ENCODE measurements at regions not wholly inside any gene's neighbourhood (a gene's known extent, or its start where the extent isn't known, plus 50 kb on each side); places are given as distances from the start of the nearest gene placed in this dataset.

GRCh38 chr11:10390375-10390774 is 64.7 kb upstream of the AMPD3 start:
- H3K4me1 Mint-ChIP-seq (ENCODE audit: low read depth): no peaks in the 10 kb centered on the region

DNA sequence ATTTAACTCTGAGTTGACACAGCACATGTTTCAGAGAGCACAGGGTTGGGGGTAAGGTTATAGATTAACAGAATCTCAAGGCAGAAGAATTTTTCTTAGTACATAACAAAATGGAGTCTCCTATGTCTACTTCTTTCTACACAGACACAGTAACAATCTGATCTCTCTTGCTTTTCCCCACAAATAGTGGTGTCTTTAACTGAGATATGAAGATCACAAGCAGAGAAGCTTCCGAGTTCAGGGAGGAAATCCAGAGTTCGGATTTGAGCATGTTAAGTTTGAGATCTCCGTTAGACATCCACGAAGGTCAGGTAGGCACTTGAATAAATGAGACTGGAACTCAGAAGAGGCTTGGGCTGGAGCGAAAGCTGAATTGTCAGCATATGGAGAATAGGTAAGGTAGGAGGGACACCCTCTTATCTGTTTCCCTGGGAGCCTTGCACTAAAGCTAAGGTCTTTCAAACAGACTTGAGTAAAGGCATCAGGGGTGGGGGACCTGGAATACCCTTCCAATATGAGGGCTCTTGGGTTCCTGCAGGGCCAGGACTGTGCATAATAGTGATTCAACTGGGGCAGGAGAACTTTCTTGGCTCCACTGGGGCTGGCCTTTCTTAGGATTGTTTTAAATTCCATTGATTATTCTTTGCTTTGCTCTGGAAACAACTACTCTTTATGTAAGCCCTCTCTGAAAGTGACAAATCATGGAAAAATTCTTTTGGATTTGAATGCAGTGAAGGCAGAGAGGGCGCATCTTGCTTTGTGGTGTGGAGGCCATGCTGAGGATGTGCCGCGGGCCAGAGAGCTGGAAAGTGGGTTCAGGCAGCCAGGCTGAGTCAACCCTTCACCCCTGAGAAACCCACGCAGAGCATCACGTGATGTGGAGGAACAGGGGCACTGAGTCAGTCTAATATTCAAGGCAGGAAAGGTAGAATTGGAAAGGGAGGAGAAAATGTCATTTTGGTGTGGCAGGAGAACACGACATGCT is 62.7 kb upstream of the AMPD3 start:
- intact Hi-C loops (cut with micrococcal nuclease): no loop called here
- ChIA-PET CTCF (interaction anchor here (1.6 kb wide), 1 partner anchor 26 kb away, joined by 4 read pairs; no protein-coding TSS in a partner anchor), POLR2A (interaction anchor here (0.6 kb wide), 1 partner anchor 220 kb away, joined by 6 read pairs; no protein-coding TSS in a partner anchor)
- Mint-ChIP-seq H3K36me3 (ENCODE audit: low read depth) (no peaks in the 10 kb centered on the region), H3K4me3 (no peak overlapping the region), H3K4me1 (ENCODE audit: low read depth) (no peaks in the 10 kb centered on the region), H3K27ac (no peak overlapping the region), H3K27me3 (peaks cover 23% of the 10 kb centered on the region), H3K9me3 (no peaks in the 10 kb centered on the region)
- ATAC-seq: no peak
- TF ChIP-seq, protein P1, sequence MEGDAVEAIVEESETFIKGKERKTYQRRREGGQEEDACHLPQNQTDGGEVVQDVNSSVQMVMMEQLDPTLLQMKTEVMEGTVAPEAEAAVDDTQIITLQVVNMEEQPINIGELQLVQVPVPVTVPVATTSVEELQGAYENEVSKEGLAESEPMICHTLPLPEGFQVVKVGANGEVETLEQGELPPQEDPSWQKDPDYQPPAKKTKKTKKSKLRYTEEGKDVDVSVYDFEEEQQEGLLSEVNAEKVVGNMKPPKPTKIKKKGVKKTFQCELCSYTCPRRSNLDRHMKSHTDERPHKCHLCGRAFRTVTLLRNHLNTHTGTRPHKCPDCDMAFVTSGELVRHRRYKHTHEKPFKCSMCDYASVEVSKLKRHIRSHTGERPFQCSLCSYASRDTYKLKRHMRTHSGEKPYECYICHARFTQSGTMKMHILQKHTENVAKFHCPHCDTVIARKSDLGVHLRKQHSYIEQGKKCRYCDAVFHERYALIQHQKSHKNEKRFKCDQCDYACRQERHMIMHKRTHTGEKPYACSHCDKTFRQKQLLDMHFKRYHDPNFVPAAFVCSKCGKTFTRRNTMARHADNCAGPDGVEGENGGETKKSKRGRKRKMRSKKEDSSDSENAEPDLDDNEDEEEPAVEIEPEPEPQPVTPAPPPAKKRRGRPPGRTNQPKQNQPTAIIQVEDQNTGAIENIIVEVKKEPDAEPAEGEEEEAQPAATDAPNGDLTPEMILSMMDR (IDR thresholded peaks at IDR 0.05): no peak
- DNase-seq: no peak

More at GRCh38 chr11:10390375-10390774, 64.7 kb upstream of the AMPD3 start:
- no peak overlapping the region for H3K27ac Mint-ChIP-seq
- no peak overlapping the region for H3K4me3 Mint-ChIP-seq
- intact Hi-C loops (cut with micrococcal nuclease): no loop called here
- ATAC-seq (no peak), DNase-seq (no peak)
- H3K27me3 Mint-ChIP-seq: peaks cover 28% of the 10 kb centered on the region
- ChIA-PET CTCF (interaction anchor here (1.1 to 1.6 kb wide), 3 partner anchors 15 to 24 kb away, joined by 3 to 5 read pairs (median 3); no protein-coding TSS in a partner anchor), POLR2A (interaction anchor here (0.6 kb wide), 1 partner anchor 33 kb away, joined by 3 read pairs; no protein-coding TSS in a partner anchor)
- TF ChIP-seq, protein P1 (IDR thresholded peaks at IDR 0.05): no peak
- no peaks in the 10 kb centered on the region for H3K36me3 Mint-ChIP-seq (ENCODE audit: low read depth)
- H3K9me3 Mint-ChIP-seq: no peaks in the 10 kb centered on the region

- Mint-ChIP-seq H3K27ac (no peak overlapping the region), H3K4me1 (ENCODE audit: low read depth) (no peaks in the 10 kb centered on the region), H3K4me3 (no peak overlapping the region), H3K27me3 (peaks cover 19% of the 10 kb centered on the region), H3K36me3 (ENCODE audit: low read depth) (no peaks in the 10 kb centered on the region), H3K9me3 (no peaks in the 10 kb centered on the region)
- DNase-seq (no peak), ATAC-seq (no peak)
- ChIA-PET CTCF (no interaction called here), POLR2A (no interaction called here)
- intact Hi-C loops (cut with micrococcal nuclease): no loop called here
- TF ChIP-seq, protein P1 (IDR thresholded peaks at IDR 0.05): no peak
Observed at GRCh38 chr11:10394229-10395101, 60.6 kb upstream of the AMPD3 start.

DNA sequence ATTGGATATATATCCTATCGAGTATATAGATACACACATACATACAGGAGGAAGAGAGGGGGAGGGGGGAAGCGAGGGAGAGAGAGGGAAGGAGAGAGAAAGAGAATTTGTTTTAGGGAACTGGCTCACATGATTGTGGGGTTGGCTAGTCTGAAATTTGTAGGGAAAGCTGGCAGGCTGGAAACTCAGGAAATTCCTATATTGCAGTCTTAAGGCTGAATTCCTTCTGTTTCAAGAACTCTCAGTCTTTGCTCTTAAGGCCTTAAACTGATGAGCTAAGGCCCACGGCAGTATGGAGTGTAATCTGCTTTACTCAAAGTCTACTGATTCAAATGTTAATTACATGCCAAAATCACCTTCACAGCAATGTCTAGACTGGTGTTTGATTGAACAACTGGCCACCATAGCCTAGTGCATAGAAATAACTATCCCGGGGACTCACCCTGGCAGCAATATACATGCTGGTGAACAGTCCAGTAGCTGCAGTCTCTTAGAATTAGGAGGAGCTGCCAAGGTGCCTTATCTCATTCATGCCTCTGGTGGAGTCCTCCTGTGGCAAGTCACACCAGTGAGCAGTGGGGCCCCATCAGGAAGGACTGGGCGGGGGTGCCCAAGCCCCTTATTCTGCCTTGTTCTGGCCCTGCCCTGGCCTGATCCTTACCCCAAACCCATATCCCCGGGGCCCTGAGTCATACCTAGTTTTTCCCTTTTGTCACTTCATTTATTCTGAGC is 59.7 kb upstream of the AMPD3 start:
- Mint-ChIP-seq H3K4me3 (no peak overlapping the region), H3K4me1 (ENCODE audit: low read depth) (no peaks in the 10 kb centered on the region), H3K27ac (no peak overlapping the region), H3K36me3 (ENCODE audit: low read depth) (no peaks in the 10 kb centered on the region), H3K27me3 (peaks cover 14% of the 10 kb centered on the region), H3K9me3 (no peaks in the 10 kb centered on the region)
- CTCF ChIA-PET: no interaction called here
- TF ChIP-seq, protein P1 (IDR thresholded peaks at IDR 0.05): no peak
- ATAC-seq: no peak
- POLR2A ChIA-PET: no interaction called here
- intact Hi-C loops (cut with micrococcal nuclease): no loop called here
- no peak for DNase-seq
